SKM-1 treated with dmso at 0.1 percent for 144 hours (cell line): ENCODE measurements at regions not wholly inside any gene's neighbourhood (a gene's known extent, or its start where the extent isn't known, plus 50 kb on each side); places are given as distances from the start of the nearest gene placed in this dataset.
"Not testable (repeated sequence)": the region's sequence is repeated elsewhere in the genome, so short reads cannot be mapped to it uniquely, and the experiment has no call there.

Experiments
- DNase-seq: peaks from one replicate; lab custom pipeline; 2025; ENCODE audit not compliant: unreplicated experiment; lab: John Stamatoyannopoulos, UW

- no peak for DNase-seq
Measured at GRCh38 chr9:96067004-96067403, 191.5 kb downstream of the ERCC6L2 start.

- DNase-seq, result no peak
Measured at GRCh38 chr9:96065482-96066251, 190.2 kb downstream of the ERCC6L2 start.

- no peak for DNase-seq
Measured at GRCh38 chr9:96064826-96065481, 189.5 kb downstream of the ERCC6L2 start.

GRCh38 chr9:96062854-96063253, 187.4 kb downstream of the ERCC6L2 start:
- no peak for DNase-seq

- peak; percentile 5 for DNase-seq
Measured at GRCh38 chr9:96062031-96062430, 186.5 kb downstream of the ERCC6L2 start.

GRCh38 chr9:96061293-96061987, 185.9 kb downstream of the ERCC6L2 start:
- DNase-seq, result no peak

- DNase-seq, result no peak
Measured at GRCh38 chr9:96058218-96058617, 182.7 kb downstream of the ERCC6L2 start.

GRCh38 chr9:96057155-96057554, 181.7 kb downstream of the ERCC6L2 start:
- no peak for DNase-seq

GRCh38 chr9:96056226-96056625, 180.7 kb downstream of the ERCC6L2 start:
- no peak for DNase-seq

- DNase-seq, result not testable (repeated sequence)
Measured at GRCh38 chr9:96054248-96054647, 178.8 kb downstream of the ERCC6L2 start.

- no peak for DNase-seq
Measured at GRCh38 chr9:96052686-96053085, 177.2 kb downstream of the ERCC6L2 start.

GRCh38 chr9:96051423-96051822, 175.9 kb downstream of the ERCC6L2 start:
- no peak for DNase-seq

GRCh38 chr9:96050861-96051155, 175.3 kb downstream of the ERCC6L2 start:
- no peak for DNase-seq

- no peak for DNase-seq
Measured at GRCh38 chr9:96050048-96050860, 174.8 kb downstream of the ERCC6L2 start.

- no peak for DNase-seq
Measured at GRCh38 chr9:96048956-96049831, 173.7 kb downstream of the ERCC6L2 start.

- no peak for DNase-seq
Measured at GRCh38 chr9:96048104-96048955, 172.8 kb downstream of the ERCC6L2 start.

GRCh38 chr9:96047741-96048103, 172.2 kb downstream of the ERCC6L2 start:
- no peak for DNase-seq

- no peak for DNase-seq
Measured at GRCh38 chr9:96047116-96047639, 171.7 kb downstream of the ERCC6L2 start.

- DNase-seq, result no peak
Measured at GRCh38 chr9:96045811-96046210, 170.3 kb downstream of the ERCC6L2 start.
